Osteoblast (primary cell): ENCODE measurements at regions not wholly inside any gene's neighbourhood (a gene's known extent, or its start where the extent isn't known, plus 50 kb on each side); places are given as distances from the start of the nearest gene placed in this dataset.
"Not testable (repeated sequence)": the region's sequence is repeated elsewhere in the genome, so short reads cannot be mapped to it uniquely, and the experiment has no call there.

Experiments used
- DNase-seq: peaks from one replicate; pipeline ENCODE4 v3.0.0; 2011; ENCODE audit warnings: low spot score, mixed read lengths; ENCODE audit not compliant: insufficient read length; ENCODE audit errors: missing footprints
- H2AFZ ChIP-seq: 2 replicates; pipeline ENCODE4 v1.6.0; 2011; ENCODE audit warnings: mild to moderate bottlenecking, low read length
- H3K27ac ChIP-seq: 2 replicates; pipeline ENCODE4 v1.5.1; 2011; ENCODE audit warnings: mild to moderate bottlenecking, low read depth, low read length, moderate library complexity
- H3K27me3 ChIP-seq: 2 replicates; pipeline ENCODE4 v1.6.0; 2012; ENCODE audit warnings: mild to moderate bottlenecking, control low read depth, inconsistent platforms, low read length, moderate library complexity; ENCODE audit not compliant: insufficient read depth
- H3K36me3 ChIP-seq: 2 replicates; pipeline ENCODE4 v1.5.1; 2011; ENCODE audit warnings: mild to moderate bottlenecking, low read length, control low read depth, moderate library complexity; ENCODE audit not compliant: insufficient read depth
- H3K4me1 ChIP-seq: 2 replicates; pipeline ENCODE4 v1.5.1; 2011; ENCODE audit warnings: mild to moderate bottlenecking, low read length, control low read depth, moderate library complexity; ENCODE audit not compliant: insufficient read depth
- H3K4me2 ChIP-seq: 2 replicates; pipeline ENCODE4 v1.6.0; 2011; ENCODE audit warnings: mild to moderate bottlenecking, low read length; ENCODE audit not compliant: insufficient read depth
- H3K4me3 ChIP-seq: fragments of 200-600 bp; sonication (generic); 3 replicates; pipeline ENCODE4 v1.5.1; 2012; ENCODE audit warnings: mild to moderate bottlenecking, low read length, inconsistent platforms; ENCODE audit not compliant: insufficient read depth
- H3K79me2 ChIP-seq: 2 replicates; pipeline ENCODE4 v1.6.0; 2012; ENCODE audit warnings: mild to moderate bottlenecking, low read length, control low read depth, inconsistent platforms; ENCODE audit not compliant: insufficient read depth
- H3K9me3 ChIP-seq: 2 replicates; pipeline ENCODE4 v1.5.1; 2011; ENCODE audit warnings: low read depth, low read length, control low read depth
- H4K20me1 ChIP-seq: 2 replicates; pipeline ENCODE4 v1.6.0; 2012; ENCODE audit warnings: mild to moderate bottlenecking, low read length, control low read depth; ENCODE audit not compliant: insufficient read depth
- CTCF ChIP-seq: IDR thresholded peaks from 2 replicates; pipeline ENCODE4 v1.5.1; 2011; ENCODE audit warnings: mild to moderate bottlenecking, low read depth, low read length, moderate library complexity; ENCODE audit errors: extremely low read depth

DNA sequence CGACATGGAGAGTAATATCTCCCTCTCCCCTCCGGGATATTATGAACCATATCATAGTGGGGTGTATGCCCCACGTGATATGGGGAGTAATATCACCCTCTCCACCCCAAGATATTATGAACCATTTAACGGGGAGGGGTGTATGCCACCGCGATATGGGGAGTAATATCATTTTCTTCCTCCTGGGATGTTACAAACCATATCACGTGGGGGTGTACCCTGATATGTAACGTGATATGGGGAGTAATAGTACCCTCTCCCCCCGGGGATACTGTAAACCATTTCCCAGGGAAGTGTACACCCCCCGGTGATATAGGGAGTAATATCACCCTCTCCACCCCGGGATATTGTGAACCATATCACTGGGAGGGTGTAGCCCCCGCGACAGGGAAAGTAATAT, 62.1 kb downstream of the ERICH4 start:
- DNase-seq = no peak
- Histone ChIP-seq H3K4me1 (no peaks in the 10 kb centered on the region), H3K4me2 (no peak overlapping the region), H4K20me1 (no peaks in the 10 kb centered on the region), H3K36me3 (no peaks in the 10 kb centered on the region), H3K27ac (no peak overlapping the region), H3K79me2 (no peaks in the 10 kb centered on the region), H3K4me3 (no peak overlapping the region), H3K27me3 (peaks cover 3% of the 10 kb centered on the region), H2AFZ (no peak overlapping the region), H3K9me3 (no peaks in the 10 kb centered on the region)
- no peak for TF ChIP-seq CTCF

DNA sequence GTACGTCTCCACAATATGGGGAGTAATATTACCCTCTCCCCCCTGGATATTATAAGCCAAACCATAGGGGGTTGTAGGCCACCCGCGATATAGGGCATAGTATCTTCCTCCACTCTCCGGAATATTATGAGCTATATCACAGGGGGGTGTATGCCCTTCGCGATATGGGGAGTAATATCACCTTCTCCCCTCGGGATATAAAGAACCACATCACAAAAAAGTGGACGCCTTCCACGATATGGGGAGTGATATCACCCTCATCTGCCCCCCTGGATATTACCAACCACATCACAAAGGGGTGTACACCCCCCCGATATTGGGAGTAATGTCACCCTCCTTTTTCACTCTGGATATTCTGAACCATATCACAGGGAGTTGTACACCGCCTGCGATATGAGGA, 65.5 kb upstream of the CEACAM21 start:
- H3K36me3 ChIP-seq = no peaks in the 10 kb centered on the region
- H3K79me2 ChIP-seq = no peaks in the 10 kb centered on the region
- no peak overlapping the region for H2AFZ ChIP-seq
- no peaks in the 10 kb centered on the region for H3K4me1 ChIP-seq
- no peaks in the 10 kb centered on the region for H4K20me1 ChIP-seq
- no peak for DNase-seq
- H3K27ac ChIP-seq = no peak overlapping the region
- no peak for TF ChIP-seq CTCF
- H3K4me2 ChIP-seq = no peak overlapping the region
- no peaks in the 10 kb centered on the region for H3K9me3 ChIP-seq
- no peak overlapping the region for H3K4me3 ChIP-seq
- H3K27me3 ChIP-seq = peaks cover 18% of the 10 kb centered on the region

GRCh38 chr19:41511628-41512027, 64.3 kb upstream of the CEACAM21 start:
- no peak for TF ChIP-seq CTCF
- Histone ChIP-seq H3K27me3 (peaks cover 26% of the 10 kb centered on the region), H3K79me2 (no peaks in the 10 kb centered on the region), H3K27ac (no peak overlapping the region), H3K9me3 (no peaks in the 10 kb centered on the region), H3K4me1 (no peaks in the 10 kb centered on the region), H2AFZ (no peak overlapping the region), H3K4me2 (no peak overlapping the region), H3K36me3 (no peaks in the 10 kb centered on the region), H4K20me1 (no peaks in the 10 kb centered on the region), H3K4me3 (no peak overlapping the region)
- no peak for DNase-seq

- no peaks in the 10 kb centered on the region for H3K36me3 ChIP-seq
- no peaks in the 10 kb centered on the region for H4K20me1 ChIP-seq
- no peaks in the 10 kb centered on the region for H3K4me1 ChIP-seq
- H3K79me2 ChIP-seq = no peaks in the 10 kb centered on the region
- no peak overlapping the region for H3K27ac ChIP-seq
- no peak overlapping the region for H3K4me2 ChIP-seq
- no peak for TF ChIP-seq CTCF
- H3K9me3 ChIP-seq = no peaks in the 10 kb centered on the region
- no peak for DNase-seq
- H2AFZ ChIP-seq = no peak overlapping the region
- H3K4me3 ChIP-seq = no peak overlapping the region
- peaks cover 36% of the 10 kb centered on the region for H3K27me3 ChIP-seq
Measured at GRCh38 chr19:41515015-41515652, 60.8 kb upstream of the CEACAM21 start.

- H3K4me3 ChIP-seq, H3K4me2 ChIP-seq, H3K9me3 ChIP-seq, H2AFZ ChIP-seq, DNase-seq, H3K79me2 ChIP-seq, H3K4me1 ChIP-seq, H3K36me3 ChIP-seq, H4K20me1 ChIP-seq, H3K27ac ChIP-seq: not testable (repeated sequence)
- peaks cover 49% of the 10 kb centered on the region for H3K27me3 ChIP-seq
Measured at GRCh38 chr19:41516292-41517171, 59.4 kb upstream of the CEACAM21 start.
